Gastroesophageal sphincter (tissue), 3 donors: ENCODE measurements at regions not wholly inside any gene's neighbourhood (a gene's known extent, or its start where the extent isn't known, plus 50 kb on each side); places are given as distances from the start of the nearest gene placed in this dataset.

ENCODE experiments used
- POLR2A ChIP-seq, 2 donors: fragments of 450-650 bp; IDR thresholded peaks; one replicate each; pipeline ENCODE4 v1.6.1; 2017; ENCODE audit warnings: antibody characterized with exemption in 2 of 2, mild to moderate bottlenecking in 2 of 2, moderate library complexity in 1 of 2
- TF ChIP-seq, protein P1 (sequence below), 4 experiments: fragments of 200-600 bp in 2 of 4; fragments of 450-650 bp in 2 of 4; sonication (generic) in 1 of 4; IDR thresholded peaks; one replicate each; pipeline ENCODE4 v1.5.1; 2017 to 2019; ENCODE audit warnings: antibody characterized with exemption in 4 of 4, mild to moderate bottlenecking in 2 of 4, moderate library complexity in 2 of 4

DNA sequence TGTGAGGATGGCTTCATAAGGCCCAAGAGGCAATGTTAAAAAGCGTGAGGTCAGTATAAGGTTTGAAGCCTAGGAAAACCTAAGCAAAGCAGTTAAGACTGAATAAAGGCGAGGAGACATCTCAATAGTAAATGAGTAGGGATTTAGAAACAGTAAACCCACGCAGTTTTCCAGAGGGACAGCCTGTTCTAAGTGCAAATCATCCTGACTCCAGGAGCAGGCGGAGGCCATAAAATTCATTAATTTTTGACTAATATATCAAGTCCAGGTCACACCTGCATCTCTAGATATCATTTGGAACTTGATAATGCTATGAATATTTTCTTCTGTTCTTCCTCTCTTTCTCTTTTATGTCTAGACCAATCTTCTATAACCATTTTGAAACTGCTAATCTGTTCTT, 597.0 kb upstream of the RGS18 start:
- TF ChIP-seq, protein P1, sequence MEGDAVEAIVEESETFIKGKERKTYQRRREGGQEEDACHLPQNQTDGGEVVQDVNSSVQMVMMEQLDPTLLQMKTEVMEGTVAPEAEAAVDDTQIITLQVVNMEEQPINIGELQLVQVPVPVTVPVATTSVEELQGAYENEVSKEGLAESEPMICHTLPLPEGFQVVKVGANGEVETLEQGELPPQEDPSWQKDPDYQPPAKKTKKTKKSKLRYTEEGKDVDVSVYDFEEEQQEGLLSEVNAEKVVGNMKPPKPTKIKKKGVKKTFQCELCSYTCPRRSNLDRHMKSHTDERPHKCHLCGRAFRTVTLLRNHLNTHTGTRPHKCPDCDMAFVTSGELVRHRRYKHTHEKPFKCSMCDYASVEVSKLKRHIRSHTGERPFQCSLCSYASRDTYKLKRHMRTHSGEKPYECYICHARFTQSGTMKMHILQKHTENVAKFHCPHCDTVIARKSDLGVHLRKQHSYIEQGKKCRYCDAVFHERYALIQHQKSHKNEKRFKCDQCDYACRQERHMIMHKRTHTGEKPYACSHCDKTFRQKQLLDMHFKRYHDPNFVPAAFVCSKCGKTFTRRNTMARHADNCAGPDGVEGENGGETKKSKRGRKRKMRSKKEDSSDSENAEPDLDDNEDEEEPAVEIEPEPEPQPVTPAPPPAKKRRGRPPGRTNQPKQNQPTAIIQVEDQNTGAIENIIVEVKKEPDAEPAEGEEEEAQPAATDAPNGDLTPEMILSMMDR (IDR thresholded peaks at IDR 0.05) = no peak
- no peak for TF ChIP-seq POLR2A (IDR thresholded peaks at IDR 0.05)
